SK-N-MC (cell line): ENCODE measurements at regions not wholly inside any gene's neighbourhood (a gene's known extent, or its start where the extent isn't known, plus 50 kb on each side); places are given as distances from the start of the nearest gene placed in this dataset.

Experiments used
- EZH2 ChIP-seq: fragments of 200-600 bp; sonication (generic); IDR thresholded peaks from one replicate; pipeline ENCODE4 v1.6.1; 2017; ENCODE audit warnings: antibody characterized with exemption
- FOXP2 ChIP-seq: optimal IDR thresholded peaks from 2 replicates; pipeline ENCODE3; 2011; ENCODE audit warnings: mild to moderate bottlenecking, moderate library complexity; ENCODE audit not compliant: insufficient read depth; ENCODE audit errors: extremely low read length, control extremely low read depth
- POLR2AphosphoS5 ChIP-seq: IDR thresholded peaks from 2 replicates; pipeline ENCODE4 v1.6.1; 2012; ENCODE audit warnings: mild to moderate bottlenecking, low read depth, low read length, borderline replicate concordance

- TF ChIP-seq POLR2AphosphoS5 (no peak), EZH2 (no peak), FOXP2 (no peak)
Observed at GRCh38 chr20:10924644-10925201, 250.9 kb upstream of the JAG1 start.
